Fibroblast of lung (primary cell): ENCODE measurements at regions not wholly inside any gene's neighbourhood (a gene's known extent, or its start where the extent isn't known, plus 50 kb on each side); places are given as distances from the start of the nearest gene placed in this dataset.

Experiments
- DNase-seq, 2 donors: peaks; one replicate each; pipeline versions ENCODE4 v3.0.0 to v3.0.0-alpha.2; 2010; ENCODE audit warnings: low read depth in 2 of 2
- H2AFZ ChIP-seq: 2 replicates; pipeline ENCODE4 v1.5.1; 2012; ENCODE audit warnings: low read length, control low read depth, inconsistent platforms
- H3K27ac ChIP-seq: 2 replicates; pipeline ENCODE4 v1.5.1; 2011; ENCODE audit warnings: low read length, control low read depth; ENCODE audit not compliant: insufficient read depth
- H3K27me3 ChIP-seq: 2 replicates; pipeline ENCODE4 v1.5.1; 2011; ENCODE audit warnings: mild to moderate bottlenecking, low read length; ENCODE audit not compliant: control insufficient read depth, insufficient read depth
- H3K36me3 ChIP-seq: 2 replicates; pipeline ENCODE4 v1.5.1; 2011; ENCODE audit warnings: low read length; ENCODE audit not compliant: control insufficient read depth, insufficient read depth
- H3K4me1 ChIP-seq: 2 replicates; pipeline ENCODE4 v1.5.1; 2011; ENCODE audit warnings: low read length; ENCODE audit not compliant: control insufficient read depth, insufficient read depth; ENCODE audit errors: extremely low read depth
- H3K4me2 ChIP-seq: 2 replicates; pipeline ENCODE4 v1.5.1; 2011; ENCODE audit warnings: low read length, control low read depth; ENCODE audit not compliant: insufficient read depth; ENCODE audit errors: extremely low read depth
- H3K4me3 ChIP-seq, 4 experiments: fragments of 200-600 bp in 1 of 4; sonication (generic) in 1 of 4; replicated peaks in 1 of 4; 2 replicates each; pipeline ENCODE4 v1.5.1; 2011 to 2016; ENCODE audit warnings: low read length in 4 of 4, low read depth in 3 of 4, mild to moderate bottlenecking in 3 of 4, control low read depth in 2 of 4, inconsistent platforms in 1 of 4, mixed read lengths in 1 of 4; ENCODE audit not compliant: insufficient read depth in 1 of 4; ENCODE audit errors: control extremely low read depth in 1 of 4
- H3K79me2 ChIP-seq: 2 replicates; pipeline ENCODE4 v1.5.1; 2012; ENCODE audit warnings: mild to moderate bottlenecking, low read length, inconsistent platforms; ENCODE audit not compliant: control insufficient read depth, insufficient read depth
- H3K9ac ChIP-seq: 2 replicates; pipeline ENCODE4 v1.5.1; 2011; ENCODE audit warnings: mild to moderate bottlenecking, low read length, control low read depth; ENCODE audit not compliant: insufficient read depth
- H3K9me3 ChIP-seq: 2 replicates; pipeline ENCODE4 v1.5.1; 2012; ENCODE audit warnings: low read depth, low read length; ENCODE audit not compliant: control insufficient read depth, insufficient read depth
- H4K20me1 ChIP-seq: 2 replicates; pipeline ENCODE4 v1.5.1; 2011; ENCODE audit warnings: low read length; ENCODE audit not compliant: control insufficient read depth, insufficient read depth; ENCODE audit errors: extremely low read depth
- CTCF ChIP-seq, 2 donors: IDR thresholded peaks in 1 of 2; conservative IDR thresholded peaks in 1 of 2; 1 replicate in 1 of 2; 2 replicates in 1 of 2; pipeline ENCODE4 v1.5.1; 2011 to 2012; ENCODE audit warnings: low read length in 2 of 2, control low read depth in 1 of 2, inconsistent platforms in 1 of 2, low read depth in 1 of 2, mild to moderate bottlenecking in 1 of 2
- EZH2 ChIP-seq: IDR thresholded peaks from 2 replicates; pipeline ENCODE4 v1.5.1; 2012; ENCODE audit warnings: low read length, control low read depth, mild to moderate bottlenecking; ENCODE audit errors: missing control alignments

- Histone ChIP-seq H3K4me3 (no peak overlapping the region), H4K20me1 (no peaks in the 10 kb centered on the region), H3K4me2 (no peak overlapping the region), H3K9me3 (no peaks in the 10 kb centered on the region), H3K36me3 (no peaks in the 10 kb centered on the region), H2AFZ (no peak overlapping the region), H3K27me3 (no peaks in the 10 kb centered on the region), H3K27ac (no peak overlapping the region), H3K9ac (no peak overlapping the region), H3K4me1 (no peaks in the 10 kb centered on the region), H3K79me2 (no peaks in the 10 kb centered on the region)
- DNase-seq = peak in 1 of 2 donors; percentile 53
- no peak for TF ChIP-seq EZH2
- TF ChIP-seq CTCF (conservative IDR thresholded peaks at IDR 0.05 in 1 of 2, IDR thresholded peaks at IDR 0.05 in 1 of 2; ENCODE audit: low read depth in 1 of 2, low read length in 2 of 2) = no peak
These were observed 584.5 kb upstream of the CCDC54 start for GRCh38 chr3:106792716-106793115.

- Histone ChIP-seq H3K9me3 (no peaks in the 10 kb centered on the region), H3K36me3 (no peaks in the 10 kb centered on the region), H3K4me3 (no peak overlapping the region), H3K4me1 (no peaks in the 10 kb centered on the region), H4K20me1 (no peaks in the 10 kb centered on the region), H3K9ac (no peak overlapping the region), H2AFZ (no peak overlapping the region), H3K27me3 (no peaks in the 10 kb centered on the region), H3K79me2 (no peaks in the 10 kb centered on the region), H3K4me2 (no peak overlapping the region), H3K27ac (no peak overlapping the region)
- DNase-seq = peak in 1 of 2 donors; percentile 40
- TF ChIP-seq EZH2 (no peak), CTCF (conservative IDR thresholded peaks at IDR 0.05 in 1 of 2, IDR thresholded peaks at IDR 0.05 in 1 of 2; ENCODE audit: low read depth in 1 of 2, low read length in 2 of 2) (no peak)
These were observed 582.8 kb upstream of the CCDC54 start for GRCh38 chr3:106794442-106794841.

- Histone ChIP-seq H3K27me3 (no peaks in the 10 kb centered on the region), H3K4me3 (no peak overlapping the region), H3K27ac (no peak overlapping the region), H3K4me2 (no peak overlapping the region), H3K9ac (no peak overlapping the region), H2AFZ (no peak overlapping the region), H4K20me1 (no peaks in the 10 kb centered on the region), H3K79me2 (no peaks in the 10 kb centered on the region), H3K36me3 (no peaks in the 10 kb centered on the region), H3K9me3 (no peaks in the 10 kb centered on the region), H3K4me1 (no peaks in the 10 kb centered on the region)
- TF ChIP-seq CTCF (conservative IDR thresholded peaks at IDR 0.05 in 1 of 2, IDR thresholded peaks at IDR 0.05 in 1 of 2; ENCODE audit: low read depth in 1 of 2, low read length in 2 of 2) (no peak), EZH2 (no peak)
- no peak for DNase-seq
These were observed 581.7 kb upstream of the CCDC54 start for GRCh38 chr3:106795553-106795952.
